ENCODE measurements at regions not wholly inside any gene's neighbourhood (a gene's known extent, or its start where the extent isn't known, plus 50 kb on each side); places are given as distances from the start of the nearest gene placed in this dataset.

DNA sequence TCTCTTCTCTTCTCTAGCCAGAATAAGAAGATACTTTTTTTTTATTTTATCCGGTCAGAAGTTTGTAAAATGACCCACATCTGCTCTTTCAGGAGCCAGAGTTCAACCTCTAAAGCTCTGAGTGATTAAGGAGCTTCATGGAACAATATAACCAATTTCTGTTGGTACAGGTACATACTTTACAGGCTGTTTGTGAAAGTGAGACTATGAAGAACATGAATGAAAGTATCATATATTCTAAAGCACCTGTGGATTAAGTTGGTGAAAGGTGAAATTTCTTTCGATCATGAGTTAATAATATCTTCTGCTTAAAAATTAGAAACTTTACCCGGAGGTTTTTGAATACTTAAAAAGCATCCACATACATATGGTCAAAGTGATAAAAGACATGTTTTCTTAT, 65.2 kb downstream of the DMRT2 start:
- DNase-seq (ENCODE audit: insufficient read length) (no peak), FAIRE-seq (no peak)
- TF ChIP-seq POLR2AphosphoS5 (IDR thresholded peaks at IDR 0.05; ENCODE audit: low read depth, low read length) (no peak), TAF1 (IDR thresholded peaks at IDR 0.05; ENCODE audit: borderline replicate concordance, low read depth, low read length) (no peak), POLR2A (IDR thresholded peaks at IDR 0.05; ENCODE audit: low read depth, low read length) (no peak)

DNA sequence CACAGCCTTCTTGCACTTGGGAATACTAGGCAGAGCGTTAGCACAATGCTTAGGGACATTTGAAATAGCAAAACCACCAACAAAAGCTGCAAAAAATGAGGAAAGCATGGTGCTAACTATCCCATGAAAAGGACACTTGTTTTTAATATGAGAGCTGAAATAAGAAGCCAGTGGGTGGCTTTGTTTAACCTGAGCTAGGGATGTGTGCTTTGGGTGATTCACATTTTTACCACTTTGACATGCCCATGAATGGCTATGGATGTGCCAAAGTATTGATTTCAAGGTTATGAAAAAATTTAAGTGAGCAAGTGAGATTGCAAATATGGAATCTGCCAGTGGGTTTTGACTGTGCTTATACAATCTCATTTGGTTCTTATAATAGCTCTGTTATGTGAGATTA, 67.3 kb downstream of the DMRT2 start:
- DNase-seq (ENCODE audit: insufficient read length), result no peak

DNA sequence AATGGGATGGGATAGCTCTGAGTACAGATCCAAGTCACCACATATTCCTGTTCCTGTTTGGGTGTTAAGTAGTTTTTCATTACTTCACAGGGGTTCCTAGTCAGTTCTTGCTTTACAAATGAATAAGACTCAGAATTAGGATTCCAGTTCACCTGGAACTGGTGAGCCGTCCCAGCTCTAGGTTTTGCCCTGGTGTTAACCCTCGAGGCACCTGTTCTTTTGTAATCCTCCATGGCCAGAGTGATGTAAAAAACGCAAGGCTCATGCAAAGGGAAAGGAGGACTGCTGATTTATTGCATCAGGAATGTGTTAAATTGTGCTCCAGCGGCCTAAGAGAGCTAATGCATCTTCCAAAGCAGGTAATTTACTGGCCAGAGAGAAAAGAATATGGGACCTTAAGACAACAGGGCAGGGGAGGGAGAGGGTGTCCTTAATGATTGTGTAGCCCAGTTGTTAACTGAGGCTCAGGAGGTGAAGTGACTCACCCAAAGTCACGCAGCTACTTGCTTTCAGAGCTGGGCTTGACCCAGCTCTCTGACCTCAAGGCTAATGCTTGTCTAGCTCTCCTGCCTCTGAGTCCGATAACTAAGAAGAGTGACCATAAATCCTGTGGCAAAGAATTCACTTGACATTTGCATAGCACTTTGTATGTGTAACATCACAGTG, 70.5 kb downstream of the DMRT2 start:
- no peak for DNase-seq (ENCODE audit: insufficient read length)
- no peak for TF ChIP-seq POLR2A (IDR thresholded peaks at IDR 0.05; ENCODE audit: low read depth, low read length)
- no peak for TF ChIP-seq POLR2AphosphoS5 (IDR thresholded peaks at IDR 0.05; ENCODE audit: low read depth, low read length)
- no peak for TF ChIP-seq TAF1 (IDR thresholded peaks at IDR 0.05; ENCODE audit: borderline replicate concordance, low read depth, low read length)

More for the DNA sequence above, 67.3 kb downstream of the DMRT2 start:
- no peak for TF ChIP-seq POLR2A (IDR thresholded peaks at IDR 0.05; ENCODE audit: low read depth, low read length)
- no peak for TF ChIP-seq TAF1 (IDR thresholded peaks at IDR 0.05; ENCODE audit: borderline replicate concordance, low read depth, low read length)
- TF ChIP-seq POLR2AphosphoS5 (IDR thresholded peaks at IDR 0.05; ENCODE audit: low read depth, low read length), result no peak
- no peak for FAIRE-seq

GRCh38 chr9:1125741-1126140, 75.6 kb downstream of the DMRT2 start:
- FAIRE-seq (no peak), DNase-seq (ENCODE audit: insufficient read length) (no peak)
- no peak for TF ChIP-seq TAF1 (IDR thresholded peaks at IDR 0.05; ENCODE audit: borderline replicate concordance, low read depth, low read length)
- no peak for TF ChIP-seq POLR2AphosphoS5 (IDR thresholded peaks at IDR 0.05; ENCODE audit: low read depth, low read length)
- no peak for TF ChIP-seq POLR2A (IDR thresholded peaks at IDR 0.05; ENCODE audit: low read depth, low read length)

More for the DNA sequence above, 70.5 kb downstream of the DMRT2 start:
- FAIRE-seq, result no peak

GRCh38 chr9:1128046-1128445, 77.9 kb downstream of the DMRT2 start:
- FAIRE-seq (no peak), DNase-seq (ENCODE audit: insufficient read length) (no peak)
- no peak for TF ChIP-seq POLR2A (IDR thresholded peaks at IDR 0.05; ENCODE audit: low read depth, low read length)
- no peak for TF ChIP-seq TAF1 (IDR thresholded peaks at IDR 0.05; ENCODE audit: borderline replicate concordance, low read depth, low read length)
- no peak for TF ChIP-seq POLR2AphosphoS5 (IDR thresholded peaks at IDR 0.05; ENCODE audit: low read depth, low read length)

DNA sequence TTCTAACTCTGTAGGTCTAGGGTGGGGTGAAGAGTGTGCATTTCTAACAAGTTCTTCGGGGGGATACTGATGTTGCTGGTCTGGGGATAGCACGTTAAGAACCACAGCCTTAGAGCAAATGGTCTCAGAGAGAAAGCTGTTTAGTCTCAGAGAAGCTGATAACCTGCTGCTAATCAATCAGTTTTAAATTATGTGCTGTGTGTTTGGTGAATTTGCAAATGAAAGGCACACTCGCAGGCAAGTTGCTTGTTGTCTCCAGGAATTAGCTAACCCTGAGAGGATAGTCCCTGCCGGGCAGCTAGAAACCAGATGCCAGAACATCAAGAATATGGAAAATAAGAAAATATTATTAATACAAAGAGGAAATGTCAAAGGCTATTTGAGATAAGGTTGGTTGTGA, 79.2 kb downstream of the DMRT2 start:
- TF ChIP-seq POLR2AphosphoS5 (IDR thresholded peaks at IDR 0.05; ENCODE audit: low read depth, low read length), result no peak
- no peak for TF ChIP-seq POLR2A (IDR thresholded peaks at IDR 0.05; ENCODE audit: low read depth, low read length)
- TF ChIP-seq TAF1 (IDR thresholded peaks at IDR 0.05; ENCODE audit: borderline replicate concordance, low read depth, low read length), result no peak
- DNase-seq (ENCODE audit: insufficient read length) (no peak), FAIRE-seq (no peak)

GRCh38 chr9:1140057-1140456, 89.9 kb downstream of the DMRT2 start:
- TF ChIP-seq POLR2A (IDR thresholded peaks at IDR 0.05; ENCODE audit: low read depth, low read length) (no peak), POLR2AphosphoS5 (IDR thresholded peaks at IDR 0.05; ENCODE audit: low read depth, low read length) (no peak), TAF1 (IDR thresholded peaks at IDR 0.05; ENCODE audit: borderline replicate concordance, low read depth, low read length) (no peak)
- no peak for DNase-seq (ENCODE audit: insufficient read length)
- no peak for FAIRE-seq

DNA sequence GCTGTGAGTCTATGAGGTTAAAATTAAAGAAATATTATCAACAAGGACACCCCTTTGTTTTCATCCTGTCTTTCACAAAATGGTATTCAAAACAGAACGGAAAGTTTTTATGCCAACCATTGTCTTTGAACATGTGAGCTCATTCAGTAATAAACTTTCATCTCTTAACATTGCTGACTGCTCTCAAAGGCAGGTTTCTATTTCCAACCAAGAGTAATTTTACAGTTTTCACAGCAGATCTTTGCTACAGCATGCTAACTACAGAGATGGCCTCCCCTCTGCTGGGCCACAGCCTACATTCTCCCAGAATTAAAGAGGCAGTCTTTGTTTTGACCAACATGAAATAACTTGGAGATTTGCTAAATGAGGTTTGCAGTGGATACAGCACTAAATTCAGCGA, 101.5 kb downstream of the DMRT2 start:
- TF ChIP-seq TAF1 (IDR thresholded peaks at IDR 0.05; ENCODE audit: borderline replicate concordance, low read depth, low read length), result no peak
- TF ChIP-seq POLR2AphosphoS5 (IDR thresholded peaks at IDR 0.05; ENCODE audit: low read depth, low read length), result no peak
- no peak for TF ChIP-seq POLR2A (IDR thresholded peaks at IDR 0.05; ENCODE audit: low read depth, low read length)
- no peak for FAIRE-seq
- no peak for DNase-seq (ENCODE audit: insufficient read length)

DNA sequence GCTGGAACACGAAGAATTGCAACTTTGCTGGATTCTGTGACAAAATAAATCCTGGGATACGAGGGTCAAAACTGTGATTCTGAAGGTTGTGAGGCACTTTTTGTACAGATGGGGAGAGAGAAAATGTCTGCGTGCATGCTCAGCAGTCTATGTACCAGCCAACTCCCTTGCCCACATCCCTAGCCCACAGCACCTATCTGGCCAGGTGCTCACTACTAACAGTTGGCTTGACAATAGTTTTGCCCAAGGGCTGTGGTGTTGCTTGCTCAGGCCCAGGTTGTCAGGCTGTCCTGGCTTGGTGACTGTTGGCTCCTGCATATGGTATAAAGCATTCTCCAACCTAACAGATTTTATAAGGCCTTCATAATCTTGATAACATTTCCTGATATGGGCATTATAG, 102.0 kb downstream of the DMRT2 start:
- TF ChIP-seq POLR2AphosphoS5 (IDR thresholded peaks at IDR 0.05; ENCODE audit: low read depth, low read length) (no peak), TAF1 (IDR thresholded peaks at IDR 0.05; ENCODE audit: borderline replicate concordance, low read depth, low read length) (no peak), POLR2A (IDR thresholded peaks at IDR 0.05; ENCODE audit: low read depth, low read length) (no peak)
- DNase-seq (ENCODE audit: insufficient read length) (no peak), FAIRE-seq (no peak)

DNA sequence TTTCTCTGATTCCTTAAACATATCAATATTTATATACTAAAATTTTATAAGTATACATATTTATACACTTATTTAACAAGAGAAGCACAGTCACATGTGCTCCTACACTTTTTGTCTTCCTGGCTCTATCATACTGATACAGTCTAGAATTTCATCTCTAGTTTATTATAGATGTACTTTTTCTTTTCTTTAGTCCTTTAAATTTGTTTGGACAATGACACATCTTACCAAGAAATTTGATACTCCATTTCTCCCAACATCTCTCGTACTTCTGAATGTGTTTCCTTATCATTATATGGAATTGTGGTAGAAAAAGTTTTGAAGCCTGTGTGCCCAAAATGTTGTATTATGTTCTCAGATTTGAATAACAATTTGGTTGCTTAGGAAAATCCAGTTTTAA, 104.6 kb downstream of the DMRT2 start:
- TF ChIP-seq TAF1 (IDR thresholded peaks at IDR 0.05; ENCODE audit: borderline replicate concordance, low read depth, low read length) (no peak), POLR2AphosphoS5 (IDR thresholded peaks at IDR 0.05; ENCODE audit: low read depth, low read length) (no peak), POLR2A (IDR thresholded peaks at IDR 0.05; ENCODE audit: low read depth, low read length) (no peak)
- DNase-seq (ENCODE audit: insufficient read length) (no peak), FAIRE-seq (no peak)

- no peak for TF ChIP-seq TAF1 (IDR thresholded peaks at IDR 0.05; ENCODE audit: borderline replicate concordance, low read depth, low read length)
- TF ChIP-seq POLR2A (IDR thresholded peaks at IDR 0.05; ENCODE audit: low read depth, low read length), result no peak
- no peak for TF ChIP-seq POLR2AphosphoS5 (IDR thresholded peaks at IDR 0.05; ENCODE audit: low read depth, low read length)
- FAIRE-seq (no peak), DNase-seq (ENCODE audit: insufficient read length) (no peak)
Measured at GRCh38 chr9:1155602-1156001, 105.4 kb downstream of the DMRT2 start.

- TF ChIP-seq POLR2AphosphoS5 (IDR thresholded peaks at IDR 0.05; ENCODE audit: low read depth, low read length) (no peak), POLR2A (IDR thresholded peaks at IDR 0.05; ENCODE audit: low read depth, low read length) (no peak), TAF1 (IDR thresholded peaks at IDR 0.05; ENCODE audit: borderline replicate concordance, low read depth, low read length) (no peak)
- FAIRE-seq (no peak), DNase-seq (ENCODE audit: insufficient read length) (no peak)
Measured at GRCh38 chr9:1156794-1157550, 106.8 kb downstream of the DMRT2 start.
